ENCODE measurements at regions not wholly inside any gene's neighbourhood (a gene's known extent, or its start where the extent isn't known, plus 50 kb on each side); places are given as distances from the start of the nearest gene placed in this dataset.

DNA sequence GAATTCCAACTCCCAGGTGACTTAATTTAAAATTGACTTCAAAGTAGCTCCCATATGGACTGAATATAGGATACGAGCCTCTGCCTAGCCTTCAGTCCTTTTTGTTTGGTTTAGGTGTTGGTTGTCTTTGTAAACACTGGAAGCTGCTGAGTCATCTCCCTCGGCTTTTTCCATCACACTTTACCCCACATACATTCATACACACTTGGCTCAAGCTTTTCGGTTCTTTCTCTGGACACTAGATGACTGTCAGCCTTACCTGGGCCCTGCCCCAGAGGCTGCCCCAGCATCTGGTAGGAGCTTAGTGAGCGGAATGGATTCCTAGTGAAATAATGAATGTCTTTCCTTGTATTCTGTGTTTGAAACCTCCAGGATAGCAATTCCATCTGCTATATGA, 201.5 kb upstream of the IL12A start:
- in situ Hi-C loops (cut with MboI), result no loop called here
- DNase-seq (ENCODE audit: extremely low read depth in 1 of 4, low spot score in 3 of 4), result no peak
- Histone ChIP-seq H3K27ac (ENCODE audit: extremely low read depth, low read depth, low read length) (no peak overlapping the region), H3K4me2 (ENCODE audit: insufficient read depth, low read length) (no peak overlapping the region), H3K4me1 (replicated peaks in 1 of 2; ENCODE audit: control insufficient read depth in 2 of 2, insufficient read depth in 2 of 2, low read length in 2 of 2) (no peaks in the 10 kb centered on the region), H3K79me2 (ENCODE audit: control insufficient read depth, insufficient read depth, low read length) (no peaks in the 10 kb centered on the region), H3K27me3 (ENCODE audit: control insufficient read depth in 2 of 2, insufficient read depth in 2 of 2, low read length in 2 of 2) (no peaks in the 10 kb centered on the region), H3K4me3 (no peak overlapping the region), H4K20me1 (replicated peaks; ENCODE audit: control insufficient read depth, insufficient read depth, low read length) (no peaks in the 10 kb centered on the region), H3K9me1 (ENCODE audit: control insufficient read depth, insufficient read depth, low read length) (no peaks in the 10 kb centered on the region), H3K9ac (ENCODE audit: insufficient read depth in 1 of 2, low read depth in 2 of 2, low read length in 2 of 2) (no peak overlapping the region), H3K36me3 (ENCODE audit: control insufficient read depth, insufficient read depth, low read length) (no peaks in the 10 kb centered on the region), H2AFZ (ENCODE audit: low read depth, low read length) (no peak overlapping the region), H3K9me3 (replicated peaks; ENCODE audit: control insufficient read depth, insufficient read depth, low read depth, low read length) (no peaks in the 10 kb centered on the region)
- 0% methylated on average over 4 of the region's 4 CpGs for WGBS (ENCODE audit: insufficient coverage, low coverage, missing lambda C conversion rate)
- intact Hi-C loops (cut with micrococcal nuclease), result no loop called here
- no TSS peak for BruUV-seq (replicated peaks)
- ATAC-seq, result no peak
- ChIA-PET CTCF (ENCODE audit: low intra/inter-chr PET ratio) (no interaction called here), POLR2A (no interaction called here)
- TF ChIP-seq NFE2 (IDR thresholded peaks at IDR 0.05; ENCODE audit: low read depth) (peak; percentile 38; the same call in 1 of the 2 replicates), C11orf30 (IDR thresholded peaks at IDR 0.05; ENCODE audit: low read depth) (peak; percentile 19; the same call in 1 of the 2 replicates), FUS (optimal IDR thresholded peaks at IDR 0.05; ENCODE audit: low read depth, low read length) (no peak)
- no peak for FAIRE-seq

DNA sequence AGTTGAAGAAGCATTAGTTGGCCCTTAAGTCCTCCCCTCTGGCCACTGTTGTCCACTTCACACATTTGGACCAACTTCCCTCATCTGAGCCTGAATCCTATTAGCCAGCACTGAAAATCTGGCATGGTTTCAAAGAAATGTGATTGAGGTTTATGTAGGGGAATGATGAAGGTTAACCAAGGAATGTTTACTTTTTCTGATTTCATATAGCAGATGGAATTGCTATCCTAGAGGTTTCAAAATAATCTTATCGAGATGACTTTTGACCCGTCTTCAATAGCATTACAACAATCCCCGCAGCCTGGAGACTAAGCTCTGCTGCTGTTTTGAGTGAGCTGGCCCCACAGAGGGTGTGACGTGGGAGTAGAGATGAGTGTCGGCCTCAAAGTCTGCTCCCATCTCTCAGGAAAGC, 200.8 kb upstream of the IL12A start:
- H3K4me2 ChIP-seq (ENCODE audit: insufficient read depth, low read length), result no peak overlapping the region
- 2% methylated on average over 5 of the region's 5 CpGs for whole genome bisulfite sequencing (ENCODE audit: insufficient coverage, low coverage, missing lambda C conversion rate)
- DNase-seq (ENCODE audit: extremely low read depth in 1 of 4, low spot score in 3 of 4) (no peak), ATAC-seq (no peak), FAIRE-seq (no peak)
- no peaks in the 10 kb centered on the region for H3K79me2 ChIP-seq (ENCODE audit: control insufficient read depth, insufficient read depth, low read length)
- ChIA-PET CTCF (ENCODE audit: low intra/inter-chr PET ratio) (no interaction called here), POLR2A (no interaction called here)
- H2AFZ ChIP-seq (ENCODE audit: low read depth, low read length), result no peak overlapping the region
- H3K27ac ChIP-seq (ENCODE audit: extremely low read depth, low read depth, low read length), result no peak overlapping the region
- H3K4me1 ChIP-seq (replicated peaks in 1 of 2; ENCODE audit: control insufficient read depth in 2 of 2, insufficient read depth in 2 of 2, low read length in 2 of 2), result no peaks in the 10 kb centered on the region
- intact Hi-C loops (cut with micrococcal nuclease), result no loop called here
- no peaks in the 10 kb centered on the region for H4K20me1 ChIP-seq (replicated peaks; ENCODE audit: control insufficient read depth, insufficient read depth, low read length)
- no peak overlapping the region for H3K9ac ChIP-seq (ENCODE audit: insufficient read depth in 1 of 2, low read depth in 2 of 2, low read length in 2 of 2)
- no peak overlapping the region for H3K4me3 ChIP-seq
- no peaks in the 10 kb centered on the region for H3K9me3 ChIP-seq (replicated peaks; ENCODE audit: control insufficient read depth, insufficient read depth, low read depth, low read length)
- H3K36me3 ChIP-seq (ENCODE audit: control insufficient read depth, insufficient read depth, low read length), result no peaks in the 10 kb centered on the region
- H3K9me1 ChIP-seq (ENCODE audit: control insufficient read depth, insufficient read depth, low read length), result no peaks in the 10 kb centered on the region
- no peaks in the 10 kb centered on the region for H3K27me3 ChIP-seq (ENCODE audit: control insufficient read depth in 2 of 2, insufficient read depth in 2 of 2, low read length in 2 of 2)
- in situ Hi-C loops (cut with MboI), result no loop called here
- no TSS peak for BruUV-seq (replicated peaks)
- TF ChIP-seq, protein P1, sequence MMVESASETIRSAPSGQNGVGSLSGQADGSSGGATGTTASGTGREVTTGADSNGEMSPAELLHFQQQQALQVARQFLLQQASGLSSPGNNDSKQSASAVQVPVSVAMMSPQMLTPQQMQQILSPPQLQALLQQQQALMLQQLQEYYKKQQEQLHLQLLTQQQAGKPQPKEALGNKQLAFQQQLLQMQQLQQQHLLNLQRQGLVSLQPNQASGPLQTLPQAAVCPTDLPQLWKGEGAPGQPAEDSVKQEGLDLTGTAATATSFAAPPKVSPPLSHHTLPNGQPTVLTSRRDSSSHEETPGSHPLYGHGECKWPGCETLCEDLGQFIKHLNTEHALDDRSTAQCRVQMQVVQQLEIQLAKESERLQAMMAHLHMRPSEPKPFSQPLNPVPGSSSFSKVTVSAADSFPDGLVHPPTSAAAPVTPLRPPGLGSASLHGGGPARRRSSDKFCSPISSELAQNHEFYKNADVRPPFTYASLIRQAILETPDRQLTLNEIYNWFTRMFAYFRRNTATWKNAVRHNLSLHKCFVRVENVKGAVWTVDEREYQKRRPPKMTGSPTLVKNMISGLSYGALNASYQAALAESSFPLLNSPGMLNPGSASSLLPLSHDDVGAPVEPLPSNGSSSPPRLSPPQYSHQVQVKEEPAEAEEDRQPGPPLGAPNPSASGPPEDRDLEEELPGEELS (CRISPR knock-in tag; IDR thresholded peaks at IDR 0.05; ENCODE audit: borderline replicate concordance), result no peak
- TF ChIP-seq CBFB (CRISPR knock-in tag; IDR thresholded peaks at IDR 0.05) (no peak), RBM25 (IDR thresholded peaks at IDR 0.05; ENCODE audit: low read depth, low read length, severe bottlenecking) (no peak)
